ENCODE measurements at regions not wholly inside any gene's neighbourhood (a gene's known extent, or its start where the extent isn't known, plus 50 kb on each side); places are given as distances from the start of the nearest gene placed in this dataset.
A peak's percentile ranks its signal among the peaks of the same experiment; 100 is the strongest.

DNA sequence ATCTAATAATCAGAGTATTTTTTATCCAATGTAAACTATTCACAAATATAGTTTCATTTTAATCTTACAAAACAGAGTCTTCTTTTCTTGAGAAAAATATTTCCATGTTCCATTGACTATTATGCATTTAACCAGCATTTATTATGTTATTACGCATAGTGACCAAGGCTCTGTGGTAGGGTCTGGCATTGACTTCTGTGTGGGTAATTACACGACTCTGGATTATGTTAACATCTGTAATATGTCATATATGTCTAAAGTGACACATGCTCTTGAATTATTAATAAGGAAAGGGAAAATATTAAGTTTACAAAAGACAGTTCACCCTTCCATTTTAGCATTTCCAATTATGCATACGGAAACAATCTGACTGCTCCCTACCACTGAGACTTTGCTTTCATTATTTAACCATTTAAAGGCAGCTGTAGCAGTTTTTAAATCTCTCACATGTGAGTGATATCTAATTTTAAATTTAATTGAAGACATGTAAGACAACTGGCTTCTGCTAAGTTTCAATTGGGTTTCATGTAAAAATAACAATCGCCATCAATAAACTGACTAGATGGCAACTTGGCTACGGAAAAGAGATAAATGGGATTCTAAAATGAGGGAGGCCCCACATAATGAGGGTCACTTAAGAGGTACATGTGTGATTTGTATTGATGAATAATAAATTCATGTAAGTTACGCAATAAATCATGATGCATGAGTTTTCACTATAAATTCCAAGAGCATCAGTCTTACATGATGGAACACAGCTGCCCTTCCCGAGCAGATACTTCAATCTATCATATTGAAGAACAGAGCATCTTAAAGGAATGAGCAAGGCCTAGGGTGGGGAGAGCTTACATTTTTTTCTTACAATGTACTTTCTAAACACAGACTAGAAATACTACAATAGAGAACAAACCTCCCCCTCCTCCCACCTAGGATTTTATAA is 1056.8 kb downstream of the MAT2B start:
- DNase-seq (ENCODE audit: low read depth) (peak; percentile 25), FAIRE-seq (no peak)

GRCh38 chr5:164563370-164563769 is 1058.0 kb downstream of the MAT2B start:
- FAIRE-seq: no peak
- no peak for TF ChIP-seq CTCF (IDR thresholded peaks at IDR 0.05; ENCODE audit: insufficient read depth, low read length, severe bottlenecking)

More for the DNA sequence above, 1056.8 kb downstream of the MAT2B start:
- Histone ChIP-seq H3K4me3 (ENCODE audit: low read depth, low read length) (no peak overlapping the region), H3K27me3 (ENCODE audit: control insufficient read depth, insufficient read depth, low read length) (no peaks in the 10 kb centered on the region), H3K36me3 (ENCODE audit: control insufficient read depth, insufficient read depth, low read length) (no peaks in the 10 kb centered on the region)
- no peak for TF ChIP-seq CTCF (IDR thresholded peaks at IDR 0.05; ENCODE audit: insufficient read depth, low read length, severe bottlenecking)

GRCh38 chr5:164573397-164573796 is 1068.0 kb downstream of the MAT2B start:
- no peak for TF ChIP-seq CTCF (IDR thresholded peaks at IDR 0.05; ENCODE audit: insufficient read depth, low read length, severe bottlenecking)
- Histone ChIP-seq H3K27me3 (ENCODE audit: control insufficient read depth, insufficient read depth, low read length) (no peaks in the 10 kb centered on the region), H3K36me3 (ENCODE audit: control insufficient read depth, insufficient read depth, low read length) (no peaks in the 10 kb centered on the region), H3K4me3 (ENCODE audit: low read depth, low read length) (no peak overlapping the region)
- DNase-seq (ENCODE audit: low read depth) (no peak), FAIRE-seq (no peak)

More at GRCh38 chr5:164563370-164563769, 1058.0 kb downstream of the MAT2B start:
- DNase-seq (ENCODE audit: low read depth): no peak
- Histone ChIP-seq H3K27me3 (ENCODE audit: control insufficient read depth, insufficient read depth, low read length) (no peaks in the 10 kb centered on the region), H3K36me3 (ENCODE audit: control insufficient read depth, insufficient read depth, low read length) (no peaks in the 10 kb centered on the region), H3K4me3 (ENCODE audit: low read depth, low read length) (no peak overlapping the region)

DNA sequence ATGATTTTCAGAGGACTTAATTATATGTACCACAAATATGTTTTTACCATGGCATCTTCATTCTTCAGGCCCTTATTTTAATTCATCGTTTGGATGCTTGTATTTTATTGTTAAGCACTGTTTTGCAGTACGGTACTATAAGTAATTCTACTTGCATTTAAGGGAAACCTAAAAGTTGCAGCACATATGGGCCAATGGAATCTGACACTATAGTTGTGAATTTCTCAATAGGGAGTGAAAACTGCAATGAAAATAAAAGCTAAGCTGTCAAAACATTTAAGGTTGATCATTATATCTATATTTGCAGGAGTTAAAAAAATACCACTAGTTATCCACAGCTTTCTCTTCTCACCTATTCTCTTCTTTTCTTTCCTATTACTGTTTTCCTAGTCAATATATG is 1071.8 kb downstream of the MAT2B start:
- no peak for DNase-seq (ENCODE audit: low read depth)
- FAIRE-seq: no peak
- TF ChIP-seq CTCF (IDR thresholded peaks at IDR 0.05; ENCODE audit: insufficient read depth, low read length, severe bottlenecking): no peak
- Histone ChIP-seq H3K27me3 (ENCODE audit: control insufficient read depth, insufficient read depth, low read length) (no peaks in the 10 kb centered on the region), H3K36me3 (ENCODE audit: control insufficient read depth, insufficient read depth, low read length) (no peaks in the 10 kb centered on the region), H3K4me3 (ENCODE audit: low read depth, low read length) (no peak overlapping the region)

DNA sequence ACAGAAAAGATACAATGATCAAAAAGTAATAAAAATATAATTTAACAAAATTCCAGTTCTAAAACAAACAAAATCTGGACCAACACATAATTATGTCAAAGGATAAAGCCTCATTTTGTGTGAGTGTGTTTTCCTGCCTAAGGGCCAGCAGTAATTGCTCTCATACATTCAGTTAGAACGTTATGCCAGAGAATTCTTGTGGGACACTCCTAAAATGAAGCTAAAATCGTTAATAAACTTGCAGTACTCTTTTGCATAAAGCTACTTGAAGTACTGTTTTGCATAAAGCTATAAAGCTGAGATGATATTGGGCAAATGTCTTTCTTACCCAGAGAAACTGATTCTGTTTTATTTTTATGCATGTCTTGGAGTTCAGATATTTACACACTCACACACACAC is 1072.3 kb downstream of the MAT2B start:
- no peaks in the 10 kb centered on the region for H3K36me3 ChIP-seq (ENCODE audit: control insufficient read depth, insufficient read depth, low read length)
- no peak for TF ChIP-seq CTCF (IDR thresholded peaks at IDR 0.05; ENCODE audit: insufficient read depth, low read length, severe bottlenecking)
- DNase-seq (ENCODE audit: low read depth): no peak
- H3K27me3 ChIP-seq (ENCODE audit: control insufficient read depth, insufficient read depth, low read length): no peaks in the 10 kb centered on the region
- no peak overlapping the region for H3K4me3 ChIP-seq (ENCODE audit: low read depth, low read length)
- no peak for FAIRE-seq

Data from bronchial epithelial cell (primary cell).